Panc1 (cell line): ENCODE measurements at regions not wholly inside any gene's neighbourhood (a gene's known extent, or its start where the extent isn't known, plus 50 kb on each side); places are given as distances from the start of the nearest gene placed in this dataset.

Experiments
- ATAC-seq: fragments of 200-7000 bp; cut with Tn5 transposase; 2 replicates; pipeline ENCODE4 v1.9.1; 2020; ENCODE audit warnings: mild to moderate bottlenecking, moderate library complexity
- BruUV-seq: library from RNA; stranded (reverse); fragments of 400-500 nt; replicated peaks from 2 replicates; lab custom pipeline; 2021; lab: Mats Ljungman, UMichigan
- CTCF ChIA-PET: fragments of 300-600 bp; sonication (Branson Sonifier 250); formaldehyde crosslinking; loops from one replicate; lab custom pipeline; 2022; ENCODE audit warnings: antibody characterized with exemption; lab: Charles Lee
- POLR2A ChIA-PET: fragments of 300-600 bp; sonication (Branson Sonifier 250); formaldehyde crosslinking; loops from one replicate; lab custom pipeline; 2022; ENCODE audit warnings: antibody characterized with exemption; lab: Charles Lee
- DNase-seq: peaks from one replicate; pipeline ENCODE4 v3.0.0-alpha.2; 2010; ENCODE audit warnings: low read depth, low spot score
- H3K27ac ChIP-seq: 2 replicates; pipeline ENCODE4 v1.5.1; 2011; ENCODE audit warnings: mild to moderate bottlenecking, low read length, inconsistent platforms
- H3K27me3 ChIP-seq: fragments of 200-500 bp; sonication (Bioruptor generic); 2 replicates; pipeline ENCODE4 v1.6.0; 2014; ENCODE audit warnings: low read length, inconsistent platforms; ENCODE audit not compliant: control insufficient read depth, insufficient read depth
- H3K36me3 ChIP-seq: fragments of 200-500 bp; sonication (Bioruptor generic); 2 replicates; pipeline ENCODE4 v1.5.1; 2014; ENCODE audit warnings: inconsistent platforms, mild to moderate bottlenecking, low read length, moderate library complexity; ENCODE audit not compliant: control insufficient read depth, insufficient read depth
- H3K4me1 ChIP-seq: 2 replicates; pipeline ENCODE4 v1.5.1; 2011; ENCODE audit warnings: inconsistent platforms, mild to moderate bottlenecking, low read length, moderate library complexity; ENCODE audit not compliant: control insufficient read depth, insufficient read depth
- H3K4me3 ChIP-seq, 2 experiments: 2 replicates each; pipeline ENCODE4 v1.5.1; 2011 to 2012; ENCODE audit warnings: low read depth in 2 of 2, low read length in 2 of 2, mild to moderate bottlenecking in 2 of 2, inconsistent platforms in 1 of 2, moderate library complexity in 1 of 2
- H3K9me3 ChIP-seq: fragments of 200-500 bp; sonication (Bioruptor generic); 2 replicates; pipeline ENCODE4 v1.5.1; 2014; ENCODE audit warnings: low read depth, mild to moderate bottlenecking, inconsistent platforms, low read length, moderate library complexity; ENCODE audit not compliant: control insufficient read depth, insufficient read depth
- CTCF ChIP-seq: fragments of 450-650 bp; IDR thresholded peaks from 2 replicates; pipeline ENCODE4 v1.5.1; 2017; ENCODE audit warnings: mild to moderate bottlenecking
- POLR2AphosphoS5 ChIP-seq: IDR thresholded peaks from 2 replicates; pipeline ENCODE4 v1.6.1; 2012; ENCODE audit warnings: mild to moderate bottlenecking, low read depth, low read length, moderate library complexity
- REST ChIP-seq, 2 experiments: IDR thresholded peaks; 2 replicates each; pipeline ENCODE4 v1.6.1; 2011 to 2012; ENCODE audit warnings: low read depth in 2 of 2, control low read depth in 1 of 2, low read length in 1 of 2, mild to moderate bottlenecking in 1 of 2, moderate library complexity in 1 of 2; ENCODE audit not compliant: insufficient read depth in 1 of 2
- SIN3A ChIP-seq: IDR thresholded peaks from 2 replicates; pipeline ENCODE4 v1.6.1; 2012; ENCODE audit warnings: low read depth, mild to moderate bottlenecking, low read length, moderate library complexity, borderline replicate concordance; ENCODE audit not compliant: insufficient read depth
- TCF7L2 ChIP-seq: IDR thresholded peaks from 2 replicates; pipeline ENCODE4 v1.6.1; 2011; ENCODE audit warnings: mild to moderate bottlenecking, low read depth, low read length, inconsistent platforms
- in situ Hi-C: cut with HindIII; loops from 2 replicates; pipeline ENCODE4 v1.10.0; 2016; ENCODE audit warnings: low sequenced_read_pairs, low pct_unique_long_range_greater_than_20kb
- intact Hi-C: fragments of 100-400 bp; cut with micrococcal nuclease; formaldehyde crosslinking; loops from one replicate; pipeline ENCODE4 v1.10.0; 2022; ENCODE audit not compliant: unreplicated experiment

- DNase-seq (no peak), ATAC-seq (no peak)
- intact Hi-C loops = no loop called here
- CTCF ChIA-PET = no interaction called here
- no peak overlapping the region for H3K27ac ChIP-seq
- H3K4me3 ChIP-seq = no peak overlapping the region
- BruUV-seq = no TSS peak
- no peaks in the 10 kb centered on the region for H3K4me1 ChIP-seq
- POLR2A ChIA-PET = no interaction called here
- no peaks in the 10 kb centered on the region for H3K27me3 ChIP-seq
- H3K36me3 ChIP-seq = no peaks in the 10 kb centered on the region
- in situ Hi-C loops = no loop called here
- no peaks in the 10 kb centered on the region for H3K9me3 ChIP-seq
- TF ChIP-seq REST (IDR thresholded peaks at IDR 0.05; ENCODE audit: insufficient read depth in 1 of 2, low read depth in 2 of 2, low read length in 1 of 2) (no peak), SIN3A (no peak)
Observed at GRCh38 chr6:133701633-133702331, 187.1 kb upstream of the TCF21 start.

- Histone ChIP-seq H3K27me3 (no peaks in the 10 kb centered on the region), H3K4me1 (no peaks in the 10 kb centered on the region), H3K36me3 (no peaks in the 10 kb centered on the region), H3K4me3 (no peak overlapping the region), H3K27ac (no peak overlapping the region), H3K9me3 (no peaks in the 10 kb centered on the region)
- no TSS peak for BruUV-seq
- TF ChIP-seq CTCF = no peak
- TF ChIP-seq TCF7L2 = no peak
- TF ChIP-seq SIN3A = no peak
- TF ChIP-seq REST (IDR thresholded peaks at IDR 0.05; ENCODE audit: insufficient read depth in 1 of 2, low read depth in 2 of 2, low read length in 1 of 2) = no peak
- no peak for TF ChIP-seq POLR2AphosphoS5
- in situ Hi-C loops (no loop called here), intact Hi-C loops (no loop called here)
- ATAC-seq (no peak), DNase-seq (no peak)
- POLR2A ChIA-PET = no interaction called here
- CTCF ChIA-PET = no interaction called here
Observed at GRCh38 chr6:133704371-133704770, 184.5 kb upstream of the TCF21 start.
